SHP77 treated with DMSO at 0.1 percent for 48 hours (cell line): ENCODE measurements at regions not wholly inside any gene's neighbourhood (a gene's known extent, or its start where the extent isn't known, plus 50 kb on each side); places are given as distances from the start of the nearest gene placed in this dataset.
"Not testable (repeated sequence)": the region's sequence is repeated elsewhere in the genome, so short reads cannot be mapped to it uniquely, and the experiment has no call there.

Experiments used
- DNase-seq: peaks from one replicate; lab custom pipeline; 2025; lab: John Stamatoyannopoulos, UW

GRCh38 chr17:22505660-22506059 lies 813.3 kb downstream of the KCNJ18 start:
- DNase-seq = no peak

- DNase-seq = no peak
Observed at GRCh38 chr17:22506231-22506630, 813.9 kb downstream of the KCNJ18 start.

GRCh38 chr17:22506861-22507260 lies 814.5 kb downstream of the KCNJ18 start:
- no peak for DNase-seq

- DNase-seq = no peak
Observed at GRCh38 chr17:22507823-22508222, 815.5 kb downstream of the KCNJ18 start.

- DNase-seq = no peak
Observed at GRCh38 chr17:22510504-22510903, 818.2 kb downstream of the KCNJ18 start.

- DNase-seq = no peak
Observed at GRCh38 chr17:22511431-22511830, 819.1 kb downstream of the KCNJ18 start.

GRCh38 chr17:22512057-22512456 lies 819.7 kb downstream of the KCNJ18 start:
- no peak for DNase-seq

- no peak for DNase-seq
Observed at GRCh38 chr17:22512506-22512905, 820.2 kb downstream of the KCNJ18 start.

GRCh38 chr17:22512997-22513538 lies 820.7 kb downstream of the KCNJ18 start:
- no peak for DNase-seq

- DNase-seq = no peak
Observed at GRCh38 chr17:22514315-22514714, 822.0 kb downstream of the KCNJ18 start.

- no peak for DNase-seq
Observed at GRCh38 chr17:22514767-22515320, 822.5 kb downstream of the KCNJ18 start.

GRCh38 chr17:22515599-22515998 lies 823.3 kb downstream of the KCNJ18 start:
- DNase-seq = no peak

- DNase-seq = no peak
Observed at GRCh38 chr17:22516861-22517636, 824.7 kb downstream of the KCNJ18 start.

- no peak for DNase-seq
Observed at GRCh38 chr17:22517716-22518115, 825.4 kb downstream of the KCNJ18 start.

GRCh38 chr17:22518185-22518584 lies 825.9 kb downstream of the KCNJ18 start:
- no peak for DNase-seq

- DNase-seq = not testable (repeated sequence)
Observed at GRCh38 chr17:22548873-22549272, 856.5 kb downstream of the KCNJ18 start.

- not testable (repeated sequence) for DNase-seq
Observed at GRCh38 chr17:22551695-22552415, 859.5 kb downstream of the KCNJ18 start.

GRCh38 chr17:22569459-22570143 lies 877.3 kb downstream of the KCNJ18 start:
- no peak for DNase-seq

GRCh38 chr17:22570144-22570845 lies 878.0 kb downstream of the KCNJ18 start:
- no peak for DNase-seq

GRCh38 chr17:22599322-22599721 lies 907.0 kb downstream of the KCNJ18 start:
- DNase-seq = no peak

- peak; percentile 18 for DNase-seq
Observed at GRCh38 chr17:22600644-22601298, 908.4 kb downstream of the KCNJ18 start.
